SK-N-MC (cell line): ENCODE measurements at regions not wholly inside any gene's neighbourhood (a gene's known extent, or its start where the extent isn't known, plus 50 kb on each side); places are given as distances from the start of the nearest gene placed in this dataset.

Experiments used
- DNase-seq: peaks from one replicate; pipeline ENCODE4 v3.0.0-alpha.2; 2011; ENCODE audit warnings: low read depth, low spot score
- H3K27ac ChIP-seq: fragments of 200-600 bp; sonication (generic); 2 replicates; pipeline ENCODE4 v1.5.1; 2016; ENCODE audit warnings: mixed run types
- H3K36me3 ChIP-seq: fragments of 200-600 bp; sonication (generic); 2 replicates; pipeline ENCODE4 v1.6.1; 2017; ENCODE audit warnings: antibody characterized with exemption, low read length, mixed read lengths; ENCODE audit not compliant: insufficient read depth
- H3K4me3 ChIP-seq: fragments of 200-600 bp; sonication (generic); 2 replicates; pipeline ENCODE4 v1.5.1; 2016
- H3K9ac ChIP-seq: fragments of 200-600 bp; sonication (generic); 2 replicates; pipeline ENCODE4 v1.8.0; 2017; ENCODE audit warnings: mixed run types, mixed read lengths; ENCODE audit not compliant: insufficient read length
- H3K9me3 ChIP-seq: fragments of 200-600 bp; sonication (generic); 2 replicates; pipeline ENCODE4 v1.6.1; 2017; ENCODE audit warnings: low read depth, mild to moderate bottlenecking, antibody characterized with exemption, low read length, moderate library complexity, mixed read lengths
- EZH2 ChIP-seq: fragments of 200-600 bp; sonication (generic); IDR thresholded peaks from one replicate; pipeline ENCODE4 v1.6.1; 2017; ENCODE audit warnings: antibody characterized with exemption
- FOXP2 ChIP-seq: optimal IDR thresholded peaks from 2 replicates; pipeline ENCODE3; 2011; ENCODE audit warnings: mild to moderate bottlenecking, moderate library complexity; ENCODE audit not compliant: insufficient read depth; ENCODE audit errors: extremely low read length, control extremely low read depth
- POLR2AphosphoS5 ChIP-seq: IDR thresholded peaks from 2 replicates; pipeline ENCODE4 v1.6.1; 2012; ENCODE audit warnings: mild to moderate bottlenecking, low read depth, low read length, borderline replicate concordance

GRCh38 chr9:16046713-16047112 is 493.9 kb downstream of the CCDC171 start:
- no peak for DNase-seq
- Histone ChIP-seq H3K9ac (no peak overlapping the region), H3K27ac (no peak overlapping the region), H3K4me3 (no peak overlapping the region), H3K9me3 (no peaks in the 10 kb centered on the region), H3K36me3 (peaks cover 79% of the 10 kb centered on the region)
- TF ChIP-seq FOXP2: no peak
- TF ChIP-seq EZH2: no peak
- no peak for TF ChIP-seq POLR2AphosphoS5

- TF ChIP-seq FOXP2 (no peak), EZH2 (no peak), POLR2AphosphoS5 (no peak)
- no peak overlapping the region for H3K9ac ChIP-seq
- no peak overlapping the region for H3K4me3 ChIP-seq
- H3K9me3 ChIP-seq: no peaks in the 10 kb centered on the region
- H3K27ac ChIP-seq: no peak overlapping the region
- no peak for DNase-seq
- peaks cover 80% of the 10 kb centered on the region for H3K36me3 ChIP-seq
Observed at GRCh38 chr9:16048129-16048528, 495.3 kb downstream of the CCDC171 start.

GRCh38 chr9:16052146-16052545 is 499.3 kb downstream of the CCDC171 start:
- Histone ChIP-seq H3K9me3 (no peaks in the 10 kb centered on the region), H3K27ac (no peak overlapping the region), H3K9ac (no peak overlapping the region), H3K36me3 (peaks cover 57% of the 10 kb centered on the region), H3K4me3 (no peak overlapping the region)
- TF ChIP-seq POLR2AphosphoS5: no peak
- TF ChIP-seq FOXP2: no peak
- TF ChIP-seq EZH2: no peak
- DNase-seq: no peak

GRCh38 chr9:16052757-16053530 is 500.1 kb downstream of the CCDC171 start:
- H3K27ac ChIP-seq: no peak overlapping the region
- no peak overlapping the region for H3K4me3 ChIP-seq
- no peak for TF ChIP-seq EZH2
- no peaks in the 10 kb centered on the region for H3K9me3 ChIP-seq
- peaks cover 53% of the 10 kb centered on the region for H3K36me3 ChIP-seq
- no peak for DNase-seq
- H3K9ac ChIP-seq: no peak overlapping the region

GRCh38 chr9:16057541-16057940 is 504.7 kb downstream of the CCDC171 start:
- Histone ChIP-seq H3K4me3 (no peak overlapping the region), H3K36me3 (peaks cover 60% of the 10 kb centered on the region), H3K9me3 (no peaks in the 10 kb centered on the region), H3K9ac (no peak overlapping the region), H3K27ac (no peak overlapping the region)
- DNase-seq: no peak
- TF ChIP-seq POLR2AphosphoS5: no peak

GRCh38 chr9:16058131-16058549 is 505.3 kb downstream of the CCDC171 start:
- no peak for TF ChIP-seq POLR2AphosphoS5
- no peak for TF ChIP-seq FOXP2
- TF ChIP-seq EZH2: no peak
- H3K4me3 ChIP-seq: no peak overlapping the region
- no peak overlapping the region for H3K27ac ChIP-seq
- DNase-seq: no peak
- peaks cover 59% of the 10 kb centered on the region for H3K36me3 ChIP-seq
- H3K9ac ChIP-seq: no peak overlapping the region
- no peaks in the 10 kb centered on the region for H3K9me3 ChIP-seq

- no peak overlapping the region for H3K27ac ChIP-seq
- TF ChIP-seq FOXP2 (no peak), EZH2 (no peak), POLR2AphosphoS5 (no peak)
- no peak for DNase-seq
Observed at GRCh38 chr9:16060436-16061129, 507.7 kb downstream of the CCDC171 start.

GRCh38 chr9:16062542-16063240 is 509.8 kb downstream of the CCDC171 start:
- no peak for TF ChIP-seq EZH2
- no peak for TF ChIP-seq POLR2AphosphoS5
- TF ChIP-seq FOXP2: no peak
- H3K4me3 ChIP-seq: no peak overlapping the region
- no peak overlapping the region for H3K9ac ChIP-seq
- no peaks in the 10 kb centered on the region for H3K9me3 ChIP-seq
- H3K27ac ChIP-seq: no peak overlapping the region
- no peak for DNase-seq
- peaks cover 51% of the 10 kb centered on the region for H3K36me3 ChIP-seq

More at GRCh38 chr9:16060436-16061129, 507.7 kb downstream of the CCDC171 start:
- Histone ChIP-seq H3K9ac (no peak overlapping the region), H3K4me3 (no peak overlapping the region), H3K36me3 (peaks cover 57% of the 10 kb centered on the region), H3K9me3 (no peaks in the 10 kb centered on the region)

- no peak for DNase-seq
- no peak for TF ChIP-seq POLR2AphosphoS5
- TF ChIP-seq FOXP2: no peak
- TF ChIP-seq EZH2: no peak
- H3K36me3 ChIP-seq: peaks cover 48% of the 10 kb centered on the region
Observed at GRCh38 chr9:16063241-16063591, 510.4 kb downstream of the CCDC171 start.

More at GRCh38 chr9:16063241-16063591, 510.4 kb downstream of the CCDC171 start:
- Histone ChIP-seq H3K9me3 (no peaks in the 10 kb centered on the region), H3K27ac (no peak overlapping the region), H3K9ac (no peak overlapping the region), H3K4me3 (no peak overlapping the region)
